HG03442 (cell line): ENCODE measurements at regions not wholly inside any gene's neighbourhood (a gene's known extent, or its start where the extent isn't known, plus 50 kb on each side); places are given as distances from the start of the nearest gene placed in this dataset.
"Not testable (repeated sequence)": the region's sequence is repeated elsewhere in the genome, so short reads cannot be mapped to it uniquely, and the experiment has no call there.

ENCODE experiments used
- ATAC-seq: cut with Tn5 transposase; IDR thresholded peaks from one replicate; pipeline ENCODE4 v1.9.1; 2021; ENCODE audit warnings: mild to moderate bottlenecking, moderate library complexity; ENCODE audit not compliant: unreplicated experiment

GRCh38 chr2:111463956-111464355 lies 343.2 kb downstream of the BCL2L11 start:
- peak; percentile 92 for ATAC-seq

GRCh38 chr2:111464367-111464766 lies 343.7 kb downstream of the BCL2L11 start:
- ATAC-seq = not testable (repeated sequence)

DNA sequence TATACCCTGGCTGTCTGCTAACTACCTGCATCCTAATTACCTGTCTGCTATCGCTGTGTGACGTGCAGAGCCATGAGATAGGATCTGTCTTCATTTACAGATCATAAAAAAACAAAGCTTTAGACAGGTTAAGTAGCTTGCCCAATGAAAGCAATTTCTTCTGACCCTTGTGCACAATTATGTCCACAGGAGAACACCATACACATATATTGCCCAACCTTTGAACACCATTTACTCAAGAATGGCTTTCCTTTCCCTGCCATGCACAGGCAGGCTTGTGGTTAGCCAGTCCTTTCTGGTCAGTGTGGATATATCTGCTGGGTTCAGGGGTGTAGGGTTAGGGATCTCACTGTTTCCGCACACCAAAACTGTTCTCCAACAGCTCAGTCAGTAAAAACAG lies 344.8 kb downstream of the BCL2L11 start:
- not testable (repeated sequence) for ATAC-seq

GRCh38 chr2:111466744-111467143 lies 346.0 kb downstream of the BCL2L11 start:
- ATAC-seq = not testable (repeated sequence)

DNA sequence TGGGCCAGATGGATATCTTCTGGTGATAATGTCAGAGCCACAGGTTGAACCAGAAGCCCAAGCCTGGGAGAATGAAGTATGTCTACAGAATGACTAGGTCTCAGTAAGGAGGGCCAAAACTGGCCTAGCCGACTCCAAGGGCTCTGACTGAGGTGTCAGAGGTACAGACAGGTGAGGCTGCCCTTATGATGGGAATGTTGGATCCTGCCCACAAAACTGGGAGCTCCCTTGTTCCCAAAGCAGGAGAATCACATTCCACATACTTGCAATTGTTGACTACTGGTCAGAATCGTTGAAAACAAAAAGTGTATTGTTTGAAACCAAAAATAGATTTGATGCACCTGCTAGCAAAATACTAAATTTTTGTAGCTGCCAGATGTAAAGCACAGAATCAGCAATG lies 350.2 kb downstream of the BCL2L11 start:
- not testable (repeated sequence) for ATAC-seq

GRCh38 chr2:111471791-111472530 lies 351.2 kb downstream of the BCL2L11 start:
- not testable (repeated sequence) for ATAC-seq

DNA sequence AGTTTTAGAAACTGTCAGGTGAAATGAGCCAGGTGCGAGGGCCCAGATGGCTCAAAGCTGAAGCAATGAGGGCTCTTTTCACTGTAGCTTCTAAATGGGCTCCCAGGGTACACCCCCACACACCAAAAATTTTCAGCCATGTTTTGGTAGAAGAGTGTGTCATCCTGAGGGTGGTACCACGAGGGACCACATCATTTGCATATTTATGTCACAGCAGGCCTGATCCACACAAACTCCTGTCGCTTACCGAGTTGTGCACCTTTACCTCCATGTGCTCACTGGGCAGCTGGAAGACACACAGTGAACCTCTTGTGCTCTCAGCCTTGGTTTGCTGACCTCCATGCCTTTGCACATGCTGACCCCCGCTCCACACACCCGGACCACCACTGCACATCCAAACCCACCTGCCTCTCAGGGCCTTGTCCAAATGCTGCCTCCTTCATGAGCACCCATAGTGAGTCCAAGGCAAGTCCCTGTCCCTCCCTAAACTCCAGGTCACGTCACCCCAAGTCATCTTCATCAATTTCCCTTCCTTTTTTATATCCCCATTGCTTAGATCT lies 352.2 kb downstream of the BCL2L11 start:
- ATAC-seq = not testable (repeated sequence)

GRCh38 chr2:111473522-111473921 lies 352.8 kb downstream of the BCL2L11 start:
- not testable (repeated sequence) for ATAC-seq

- not testable (repeated sequence) for ATAC-seq
Observed at GRCh38 chr2:111474198-111474705, 353.5 kb downstream of the BCL2L11 start.

DNA sequence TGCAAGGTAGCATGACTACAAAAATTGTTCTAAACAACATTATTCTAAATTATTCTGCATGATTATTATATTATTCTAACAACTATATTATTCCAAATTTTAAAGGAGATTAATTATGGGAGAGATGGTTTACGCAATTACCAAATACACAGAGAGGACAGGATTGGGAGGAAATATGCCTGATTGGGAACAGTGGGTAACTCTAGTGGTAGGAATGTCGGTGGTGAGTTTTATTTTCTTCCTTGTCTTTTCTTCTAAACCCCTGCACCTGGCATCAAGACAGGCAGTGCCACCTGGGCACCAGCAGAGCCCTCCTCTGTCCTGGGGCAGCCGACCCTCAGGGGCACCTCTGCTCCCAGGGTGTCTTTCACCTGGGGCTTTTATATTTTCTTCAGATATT lies 357.6 kb downstream of the BCL2L11 start:
- not testable (repeated sequence) for ATAC-seq

DNA sequence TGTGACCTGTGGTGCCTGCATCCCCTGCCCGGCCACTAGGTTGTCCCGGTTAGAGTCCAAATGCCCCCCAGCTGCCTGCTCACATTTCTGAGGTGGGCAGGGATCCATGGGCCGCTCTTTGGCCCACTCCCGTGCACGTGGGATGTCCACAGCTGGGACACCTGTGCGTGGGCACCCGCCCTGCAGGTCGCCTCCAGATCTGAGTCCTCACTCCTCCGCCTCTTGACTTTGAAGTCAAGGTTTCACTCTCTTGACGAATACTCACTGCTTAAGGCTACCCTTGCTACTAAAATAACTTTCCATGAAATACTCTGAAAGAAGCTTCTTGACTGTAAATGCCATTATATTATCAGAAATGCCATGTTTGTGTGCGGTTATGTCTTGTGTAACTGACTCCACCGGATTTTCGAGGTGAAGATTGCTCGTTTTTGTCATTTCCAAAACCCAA lies 358.2 kb downstream of the BCL2L11 start:
- ATAC-seq = peak; percentile 61

DNA sequence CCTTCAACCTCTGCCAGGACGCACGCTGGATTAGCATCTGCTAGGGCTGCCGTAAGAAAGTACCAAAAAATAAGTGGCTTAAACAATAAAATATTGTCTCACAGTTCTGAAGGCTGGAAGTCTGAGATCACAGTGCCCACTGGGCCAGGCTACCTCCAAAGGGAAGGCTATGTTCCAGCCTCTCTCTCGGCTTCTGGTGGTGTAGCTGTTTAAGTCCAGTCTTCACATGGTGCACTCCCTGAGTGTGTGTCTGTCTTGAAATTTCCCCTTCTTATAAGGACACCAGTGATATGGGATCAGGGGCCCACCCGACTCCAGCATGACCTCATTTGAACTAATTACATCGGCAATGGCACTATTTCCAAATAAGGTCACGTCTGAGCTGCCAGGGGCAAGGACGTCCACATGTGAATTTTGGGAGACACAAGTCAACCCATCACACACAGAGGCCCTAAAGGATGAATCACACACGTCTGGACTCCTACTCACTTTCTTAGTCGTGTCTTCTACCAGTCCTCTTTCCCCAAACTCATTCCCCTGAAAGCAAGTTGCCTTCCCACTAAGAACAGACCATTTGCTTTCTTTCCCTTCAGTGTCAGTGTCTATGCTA lies 359.4 kb downstream of the BCL2L11 start:
- ATAC-seq = not testable (repeated sequence)

GRCh38 chr2:111480633-111481032 lies 359.9 kb downstream of the BCL2L11 start:
- ATAC-seq = not testable (repeated sequence)

- ATAC-seq = not testable (repeated sequence)
Observed at GRCh38 chr2:111481219-111481618, 360.5 kb downstream of the BCL2L11 start.

- peak; percentile 79 for ATAC-seq
Observed at GRCh38 chr2:111482987-111483679, 362.4 kb downstream of the BCL2L11 start.

DNA sequence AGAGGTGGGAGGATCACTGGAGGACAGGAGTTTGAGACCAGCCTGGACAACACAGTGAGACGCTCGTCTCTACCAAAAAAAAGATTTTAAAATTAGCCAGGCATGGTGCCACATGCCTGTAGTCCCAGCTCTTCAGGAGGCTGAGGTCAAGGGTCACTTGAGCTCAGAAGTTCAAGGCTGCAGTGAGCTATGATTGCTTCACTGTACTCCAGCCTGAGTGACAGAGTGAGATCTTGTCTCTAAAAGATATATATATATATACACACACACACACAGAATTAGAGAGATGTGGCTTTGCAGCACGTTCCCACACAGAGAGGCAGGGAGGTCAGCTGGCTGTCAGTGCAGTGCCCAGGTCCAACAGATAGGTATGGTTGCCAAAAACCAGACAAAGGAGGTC lies 363.4 kb downstream of the BCL2L11 start:
- ATAC-seq = not testable (repeated sequence)

- ATAC-seq = not testable (repeated sequence)
Observed at GRCh38 chr2:111485895-111486294, 365.2 kb downstream of the BCL2L11 start.

GRCh38 chr2:111488451-111488850 lies 367.7 kb downstream of the BCL2L11 start:
- not testable (repeated sequence) for ATAC-seq

- ATAC-seq = not testable (repeated sequence)
Observed at GRCh38 chr2:111489460-111489859, 368.7 kb downstream of the BCL2L11 start.

- not testable (repeated sequence) for ATAC-seq
Observed at GRCh38 chr2:111491181-111491580, 370.5 kb downstream of the BCL2L11 start.

GRCh38 chr2:111491614-111492013 lies 370.9 kb downstream of the BCL2L11 start:
- ATAC-seq = not testable (repeated sequence)
